HFFc6 (cell line): ENCODE measurements at regions not wholly inside any gene's neighbourhood (a gene's known extent, or its start where the extent isn't known, plus 50 kb on each side); places are given as distances from the start of the nearest gene placed in this dataset.

Source experiments
- DNase-seq: peaks from one replicate; pipeline ENCODE4 v3.0.0-alpha.2; 2018
- H3K27ac Mint-ChIP-seq: 2 replicates; pipeline ENCODE4 v1.8.0; 2020; ENCODE audit warnings: mild to moderate bottlenecking, mixed read lengths
- H3K27me3 Mint-ChIP-seq: 2 replicates; pipeline ENCODE4 v1.8.0; 2021; ENCODE audit warnings: mild to moderate bottlenecking, moderate library complexity, mixed read lengths; ENCODE audit not compliant: insufficient read depth
- H3K36me3 Mint-ChIP-seq: 2 replicates; pipeline ENCODE4 v1.8.0; 2021; ENCODE audit warnings: low read depth, mixed read lengths
- H3K4me1 Mint-ChIP-seq: 2 replicates; pipeline ENCODE4 v1.8.0; 2020; ENCODE audit warnings: low read depth, mixed read lengths
- H3K4me3 Mint-ChIP-seq: 2 replicates; pipeline ENCODE4 v1.8.0; 2020; ENCODE audit warnings: mild to moderate bottlenecking, moderate library complexity, mixed read lengths
- H3K9me3 Mint-ChIP-seq: 2 replicates; pipeline ENCODE4 v1.8.0; 2020; ENCODE audit warnings: mild to moderate bottlenecking, mixed read lengths
- CTCF ChIP-seq: fragments of 200-600 bp; sonication (generic); IDR thresholded peaks from 2 replicates; pipeline ENCODE4 v1.5.0; 2021; ENCODE audit warnings: antibody characterized with exemption, mild to moderate bottlenecking

DNA sequence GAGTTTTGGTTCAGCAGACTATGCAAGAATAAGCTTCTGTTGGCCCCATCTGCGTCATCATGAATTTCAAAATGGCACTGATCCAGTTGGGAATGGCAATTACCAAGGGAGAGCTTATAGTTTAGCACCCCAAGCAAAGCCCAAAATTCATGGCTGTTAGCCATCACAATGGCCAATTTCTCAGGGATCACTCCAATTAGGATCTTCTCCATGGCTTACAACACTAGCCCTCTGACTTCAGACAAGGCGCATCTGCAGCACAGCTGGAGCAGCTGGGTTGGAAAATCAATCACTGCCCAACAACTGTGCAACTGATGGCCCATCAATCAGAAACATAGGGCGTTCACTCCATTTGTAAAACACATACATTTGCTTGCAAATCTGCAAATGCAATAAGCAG is 273.6 kb downstream of the SRBD1 start:
- no peak overlapping the region for H3K27ac Mint-ChIP-seq
- no peaks in the 10 kb centered on the region for H3K9me3 Mint-ChIP-seq
- H3K27me3 Mint-ChIP-seq: peaks cover 57% of the 10 kb centered on the region
- no peaks in the 10 kb centered on the region for H3K4me1 Mint-ChIP-seq
- no peaks in the 10 kb centered on the region for H3K36me3 Mint-ChIP-seq
- DNase-seq: no peak
- no peak overlapping the region for H3K4me3 Mint-ChIP-seq
- no peak for TF ChIP-seq CTCF

- Mint-ChIP-seq H3K4me3 (no peak overlapping the region), H3K27ac (no peak overlapping the region), H3K36me3 (no peaks in the 10 kb centered on the region), H3K4me1 (0 out of 2 replicates have a peak, but pooled peaks cover 3% of the 10 kb centered on the region), H3K9me3 (no peaks in the 10 kb centered on the region), H3K27me3 (peaks cover 61% of the 10 kb centered on the region)
- TF ChIP-seq CTCF: no peak
- no peak for DNase-seq
Measured at GRCh38 chr2:45334205-45334604, 276.9 kb downstream of the SRBD1 start.

GRCh38 chr2:45332567-45332966 is 278.5 kb downstream of the SRBD1 start:
- peaks cover 57% of the 10 kb centered on the region for H3K27me3 Mint-ChIP-seq
- H3K4me1 Mint-ChIP-seq: 0 out of 2 replicates have a peak, but pooled peaks cover 4% of the 10 kb centered on the region
- H3K4me3 Mint-ChIP-seq: no peak overlapping the region
- no peak for DNase-seq
- no peak overlapping the region for H3K27ac Mint-ChIP-seq
- H3K9me3 Mint-ChIP-seq: no peaks in the 10 kb centered on the region
- no peaks in the 10 kb centered on the region for H3K36me3 Mint-ChIP-seq
- TF ChIP-seq CTCF: no peak

DNA sequence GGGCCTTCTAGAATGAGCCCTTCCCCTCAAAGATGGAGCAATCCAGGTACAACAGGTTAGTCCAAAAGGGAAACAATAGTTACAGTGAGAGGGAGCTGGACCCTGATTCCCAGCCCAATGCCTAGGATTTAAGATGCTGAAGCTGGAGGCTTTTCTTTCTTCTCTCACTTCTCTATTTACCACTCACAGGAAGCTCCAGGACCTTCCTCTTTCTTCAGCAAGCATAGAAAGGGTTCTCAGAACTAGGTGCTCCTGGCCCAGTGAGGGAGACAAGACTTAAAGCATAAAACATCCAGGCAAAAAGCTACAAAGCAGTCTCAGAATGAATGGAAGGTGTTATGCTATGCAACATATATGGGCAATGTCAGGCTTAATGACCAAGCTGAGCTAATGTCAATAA is 279.0 kb downstream of the SRBD1 start:
- H3K36me3 Mint-ChIP-seq: no peaks in the 10 kb centered on the region
- no peak for TF ChIP-seq CTCF
- DNase-seq: no peak
- 0 out of 2 replicates have a peak, but pooled peaks cover 4% of the 10 kb centered on the region for H3K4me1 Mint-ChIP-seq
- H3K4me3 Mint-ChIP-seq: no peak overlapping the region
- no peak overlapping the region for H3K27ac Mint-ChIP-seq
- H3K9me3 Mint-ChIP-seq: no peaks in the 10 kb centered on the region
- H3K27me3 Mint-ChIP-seq: peaks cover 60% of the 10 kb centered on the region

DNA sequence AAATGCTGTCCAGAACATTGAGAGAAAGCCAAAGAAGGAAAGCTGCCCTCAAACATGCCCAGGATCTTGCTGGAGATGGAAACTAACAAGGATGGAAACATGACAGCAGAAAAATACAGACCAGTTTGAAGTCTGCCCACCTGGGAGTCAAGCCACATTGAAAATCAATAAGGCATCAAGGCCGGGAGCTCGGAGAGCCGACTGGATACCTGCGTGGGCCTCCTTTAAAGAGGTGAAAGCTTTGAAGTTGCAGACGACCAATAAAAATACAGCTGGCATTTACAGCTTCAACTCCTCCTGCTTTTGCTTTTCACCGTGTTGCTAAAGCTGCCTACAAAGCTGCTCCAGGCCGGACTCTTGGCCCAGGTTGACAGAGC is 279.7 kb downstream of the SRBD1 start:
- TF ChIP-seq CTCF: no peak
- Mint-ChIP-seq H3K4me3 (no peak overlapping the region), H3K9me3 (no peaks in the 10 kb centered on the region), H3K4me1 (0 out of 2 replicates have a peak, but pooled peaks cover 4% of the 10 kb centered on the region), H3K36me3 (no peaks in the 10 kb centered on the region), H3K27me3 (peaks cover 56% of the 10 kb centered on the region), H3K27ac (no peak overlapping the region)
- DNase-seq: no peak
